Lung (tissue), 11 donors: ENCODE measurements at regions not wholly inside any gene's neighbourhood (a gene's known extent, or its start where the extent isn't known, plus 50 kb on each side); places are given as distances from the start of the nearest gene placed in this dataset.

Experiments
- ATAC-seq: fragments of 200-7000 bp; cut with Tn5 transposase; one replicate; pipeline ENCODE4 v1.9.1; 2020; ENCODE audit warnings: moderate number of reproducible peaks; ENCODE audit not compliant: insufficient read depth, low FRiP score
- DNase-seq, 3 donors: peaks; one replicate each; pipeline ENCODE4 v3.0.0-alpha.2; 2013 to 2017
- H3K27ac ChIP-seq, 2 donors: one replicate each; pipeline ENCODE4 v1.5.1; 2013; ENCODE audit warnings: mild to moderate bottlenecking in 2 of 2, moderate library complexity in 2 of 2, control low read depth in 1 of 2, inconsistent platforms in 1 of 2, low read depth in 1 of 2, low read length in 1 of 2
- H3K27me3 ChIP-seq, 3 donors: one replicate each; pipeline ENCODE4 v1.5.1; 2013; ENCODE audit warnings: low read length in 2 of 3; ENCODE audit not compliant: control insufficient read depth in 3 of 3, insufficient read depth in 3 of 3
- H3K36me3 ChIP-seq, 4 donors: one replicate each; pipeline ENCODE4 v1.5.1; 2013; ENCODE audit warnings: low read length in 4 of 4, mild to moderate bottlenecking in 1 of 4, moderate library complexity in 1 of 4; ENCODE audit not compliant: control insufficient read depth in 4 of 4, insufficient read depth in 4 of 4
- H3K4me1 ChIP-seq, 5 donors: one replicate each; pipeline ENCODE4 v1.5.1; 2013; ENCODE audit warnings: low read length in 5 of 5, mild to moderate bottlenecking in 2 of 5, moderate library complexity in 1 of 5; ENCODE audit not compliant: control insufficient read depth in 5 of 5, insufficient read depth in 5 of 5
- H3K4me3 ChIP-seq: one replicate; pipeline ENCODE4 v1.5.1; 2013; ENCODE audit warnings: mild to moderate bottlenecking, control low read depth, moderate library complexity
- H3K9ac ChIP-seq, 2 donors: one replicate each; pipeline ENCODE4 v1.5.1; 2013; ENCODE audit warnings: low read length in 2 of 2, control low read depth in 1 of 2; ENCODE audit not compliant: insufficient read depth in 1 of 2
- H3K9me3 ChIP-seq, 4 donors: one replicate each; pipeline ENCODE4 v1.5.1; 2013; ENCODE audit warnings: low read length in 3 of 4, mild to moderate bottlenecking in 1 of 4, moderate library complexity in 1 of 4; ENCODE audit not compliant: control insufficient read depth in 4 of 4, insufficient read depth in 3 of 4
- WGBS, 2 donors: extraction: QIAGEN DNeasy Blood & Tissue Kit; methylation state at CpG; one replicate each; pipeline ENCODE4 v1.1.7; 2013; 5-methylcytosine and 5-hydroxymethylcytosine counted together
- TF ChIP-seq, protein P1 (sequence below): IDR thresholded peaks from 2 replicates; pipeline ENCODE4 v1.5.1; 2012; ENCODE audit warnings: mild to moderate bottlenecking; ENCODE audit errors: control extremely low read depth, extremely low read depth
- donor health status: control.
- donor health status: control.
- donor health status: Bipolar disorder and iron deficiency.
- donor health status: healthy.
- donor health status: DM: yes; HTN: yes; CAD: no.

DNA sequence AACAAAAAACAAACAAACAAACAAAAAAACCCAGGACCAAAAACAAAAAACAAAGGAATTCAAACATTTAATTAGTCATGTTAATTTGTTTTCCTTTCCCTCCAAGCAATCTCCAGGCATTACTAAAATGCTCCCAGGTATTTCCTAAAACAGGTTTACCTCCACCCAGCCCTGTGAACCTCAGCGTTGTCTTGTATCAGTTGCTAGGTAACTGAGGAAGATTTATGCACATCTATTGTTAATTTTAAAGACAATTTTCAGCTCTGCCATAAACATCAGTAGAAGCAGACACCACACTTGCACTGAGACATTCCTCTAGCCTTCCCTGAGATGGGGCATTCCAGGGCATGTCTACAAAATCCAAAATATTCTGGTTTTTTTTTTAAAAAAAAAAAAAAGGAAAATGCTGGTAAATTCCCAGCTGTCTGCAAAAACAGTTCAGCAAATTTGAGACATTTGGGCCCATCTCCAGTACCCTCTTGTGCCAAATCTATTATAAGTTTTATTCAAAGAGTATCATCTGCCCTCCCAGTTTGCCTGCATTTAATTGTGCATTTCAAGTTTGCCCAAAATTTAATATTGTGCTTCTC, 227.6 kb downstream of the ADAMTS9 start:
- H3K36me3 ChIP-seq, result no peaks in the 10 kb centered on the region
- no peaks in the 10 kb centered on the region for H3K27me3 ChIP-seq
- peaks cover 0 to 14% (median 2%) of the 10 kb centered on the region in 5 donors for H3K4me1 ChIP-seq
- H3K4me3 ChIP-seq, result no peak overlapping the region
- H3K9me3 ChIP-seq, result no peaks in the 10 kb centered on the region
- H3K27ac ChIP-seq, result no peak overlapping the region
- WGBS, 2 donors, result 45 to 54% methylated on average over 1 of the region's 1 CpG
- DNase-seq (no peak), ATAC-seq (no peak)
- TF ChIP-seq, protein P1, sequence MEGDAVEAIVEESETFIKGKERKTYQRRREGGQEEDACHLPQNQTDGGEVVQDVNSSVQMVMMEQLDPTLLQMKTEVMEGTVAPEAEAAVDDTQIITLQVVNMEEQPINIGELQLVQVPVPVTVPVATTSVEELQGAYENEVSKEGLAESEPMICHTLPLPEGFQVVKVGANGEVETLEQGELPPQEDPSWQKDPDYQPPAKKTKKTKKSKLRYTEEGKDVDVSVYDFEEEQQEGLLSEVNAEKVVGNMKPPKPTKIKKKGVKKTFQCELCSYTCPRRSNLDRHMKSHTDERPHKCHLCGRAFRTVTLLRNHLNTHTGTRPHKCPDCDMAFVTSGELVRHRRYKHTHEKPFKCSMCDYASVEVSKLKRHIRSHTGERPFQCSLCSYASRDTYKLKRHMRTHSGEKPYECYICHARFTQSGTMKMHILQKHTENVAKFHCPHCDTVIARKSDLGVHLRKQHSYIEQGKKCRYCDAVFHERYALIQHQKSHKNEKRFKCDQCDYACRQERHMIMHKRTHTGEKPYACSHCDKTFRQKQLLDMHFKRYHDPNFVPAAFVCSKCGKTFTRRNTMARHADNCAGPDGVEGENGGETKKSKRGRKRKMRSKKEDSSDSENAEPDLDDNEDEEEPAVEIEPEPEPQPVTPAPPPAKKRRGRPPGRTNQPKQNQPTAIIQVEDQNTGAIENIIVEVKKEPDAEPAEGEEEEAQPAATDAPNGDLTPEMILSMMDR, result no peak
- no peak overlapping the region for H3K9ac ChIP-seq

DNA sequence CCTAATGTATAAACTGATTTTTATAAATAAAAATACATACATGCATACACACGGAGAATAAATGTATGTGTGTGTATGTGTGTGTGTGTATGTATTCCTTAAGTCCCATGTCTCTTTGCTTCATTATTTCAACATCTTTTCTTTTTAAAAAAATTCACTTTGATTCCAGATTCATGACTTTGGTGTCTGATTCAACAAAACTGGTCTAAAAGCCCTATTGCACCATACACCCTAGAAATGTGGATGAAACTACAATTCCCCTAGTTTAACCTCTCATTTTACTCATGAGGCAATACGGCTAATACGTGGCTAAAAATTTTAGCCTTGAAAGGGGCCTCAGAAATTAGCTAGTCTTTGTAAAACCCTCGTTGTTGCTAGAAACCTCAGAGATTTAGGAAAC, 228.1 kb downstream of the ADAMTS9 start:
- ATAC-seq (no peak), DNase-seq (no peak)
- Histone ChIP-seq H3K36me3 (no peaks in the 10 kb centered on the region), H3K9ac (no peak overlapping the region), H3K4me3 (no peak overlapping the region), H3K9me3 (no peaks in the 10 kb centered on the region), H3K27ac (no peak overlapping the region), H3K27me3 (no peaks in the 10 kb centered on the region), H3K4me1 (peaks cover 0 to 14% (median 2%) of the 10 kb centered on the region in 5 donors)
- TF ChIP-seq, protein P1, result no peak
- 73 to 78% methylated on average over 4 of the region's 4 CpGs for WGBS, 2 donors

DNA sequence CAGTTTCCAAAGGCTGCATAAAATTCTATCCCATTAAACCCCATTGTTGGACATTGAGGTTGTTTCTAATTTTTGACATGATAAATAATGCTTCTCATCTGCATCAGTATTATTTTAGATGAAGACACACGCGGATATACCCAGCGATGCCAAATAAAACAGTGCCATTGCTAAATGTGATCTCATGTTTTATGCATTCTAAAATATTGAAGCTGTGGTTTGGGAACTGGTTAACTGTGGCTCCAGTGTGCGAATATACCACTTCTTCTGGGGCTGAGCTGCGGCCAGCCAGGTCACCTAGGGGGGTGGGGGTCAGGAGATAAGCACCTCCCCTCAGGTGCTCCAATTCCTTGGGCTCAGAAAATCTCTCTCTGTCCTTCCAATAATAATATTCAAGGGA, 230.0 kb downstream of the ADAMTS9 start:
- WGBS, 2 donors, result 88 to 91% methylated on average over 5 of the region's 5 CpGs
- no peak overlapping the region for H3K9ac ChIP-seq
- ATAC-seq, result no peak

More for the DNA sequence above, 230.0 kb downstream of the ADAMTS9 start:
- no peaks in the 10 kb centered on the region for H3K27me3 ChIP-seq
- H3K4me1 ChIP-seq, result peaks cover 0 to 7% (median 2%) of the 10 kb centered on the region in 5 donors
- DNase-seq, result no peak
- H3K27ac ChIP-seq, result no peak overlapping the region
- H3K4me3 ChIP-seq, result no peak overlapping the region
- TF ChIP-seq, protein P1, result no peak
- H3K36me3 ChIP-seq, result no peaks in the 10 kb centered on the region
- H3K9me3 ChIP-seq, result no peaks in the 10 kb centered on the region
